Pancreas (tissue), 10 donors: ENCODE measurements at regions not wholly inside any gene's neighbourhood (a gene's known extent, or its start where the extent isn't known, plus 50 kb on each side); places are given as distances from the start of the nearest gene placed in this dataset.

Experiments
- ATAC-seq, 4 donors: fragments of 200-7000 bp; cut with Tn5 transposase; one replicate each; pipeline versions ENCODE4 v1.8.0 to v1.9.1; 2020; ENCODE audit warnings: mild to moderate bottlenecking in 4 of 4, moderate library complexity in 4 of 4
- DNase-seq, 6 donors: peaks; one replicate each; pipeline ENCODE4 v3.0.0-alpha.2; 2020
- FAIRE-seq: peaks from 2 replicates; lab custom pipeline; 2012; peaks lifted over from hg19 to GRCh38; lab: Jason Lieb, UNC
- H3K27ac ChIP-seq, 4 donors: fragments of 200-600 bp; sonication (generic); 1 replicate in 3 of 4; 2 replicates in 1 of 4; pipeline versions ENCODE4 v1.5.0 to v1.8.0; 2020
- H3K27me3 ChIP-seq, 4 donors: fragments of 200-600 bp; one replicate each; pipeline ENCODE4 v1.8.0; 2021
- H3K36me3 ChIP-seq, 3 donors: fragments of 200-600 bp; sonication (generic) in 1 of 3; one replicate each; pipeline versions ENCODE4 v1.5.0 to v1.8.0; 2020 to 2021
- H3K4me1 ChIP-seq, 3 donors: fragments of 200-600 bp; one replicate each; pipeline ENCODE4 v1.8.0; 2021
- H3K4me3 ChIP-seq, 4 donors: fragments of 200-600 bp; sonication (generic) in 2 of 4; one replicate each; pipeline versions ENCODE4 v1.5.0 to v1.8.0; 2020 to 2021
- H3K9me3 ChIP-seq, 4 donors: fragments of 200-600 bp; one replicate each; pipeline ENCODE4 v1.8.0; 2021
- CTCF ChIP-seq, 4 donors: fragments of 200-600 bp; sonication (generic) in 3 of 4; IDR thresholded peaks; one replicate each; pipeline versions ENCODE4 v1.5.0 to v1.8.0; 2021; ENCODE audit warnings: antibody characterized with exemption in 4 of 4
- WGBS, 2 donors: extraction: QIAGEN DNeasy Blood & Tissue Kit; methylation state at CpG; one replicate each; pipeline ENCODE4 v1.1.7; 2013; 5-methylcytosine and 5-hydroxymethylcytosine counted together
- intact Hi-C, 3 donors: fragments of 100-400 bp; cut with DNase I; formaldehyde crosslinking; loops; one replicate each; pipeline versions ENCODE4 v1.11.1 to v1.14.2; 2022
- donor health status: healthy with polysubstance abuse.
- donor health status: DM: no; HTN: no; CAD: no; lungs with moderate emphysema.
- donor health status: DM: no; HTN: no; CAD: no.
- donor health status: control.
- donor health status: control.
- donor health status: Bipolar disorder and iron deficiency.
- donor health status: DM: yes; HTN: yes; CAD: no.
- donor health status: DM: no; HTN: no; CAD: no.
- donor health status: DM: no; HTN: no; CAD: no.
- donor health status: DM: yes; HTN: yes; CAD: no.

GRCh38 chr1:87466621-87467020, 137.9 kb downstream of the LMO4 start:
- Histone ChIP-seq H3K36me3 (no peaks in the 10 kb centered on the region), H3K4me1 (no peaks in the 10 kb centered on the region), H3K9me3 (no peaks in the 10 kb centered on the region), H3K27me3 (no peaks in the 10 kb centered on the region), H3K27ac (no peak overlapping the region), H3K4me3 (no peak overlapping the region)
- no peak for TF ChIP-seq CTCF (IDR thresholded peaks at IDR 0.05)
- DNase-seq = no peak
- intact Hi-C loops = no loop called here
- no peak for FAIRE-seq
- no peak for ATAC-seq
- WGBS, 2 donors = 76 to 78% methylated on average over 7 of the region's 7 CpGs

DNA sequence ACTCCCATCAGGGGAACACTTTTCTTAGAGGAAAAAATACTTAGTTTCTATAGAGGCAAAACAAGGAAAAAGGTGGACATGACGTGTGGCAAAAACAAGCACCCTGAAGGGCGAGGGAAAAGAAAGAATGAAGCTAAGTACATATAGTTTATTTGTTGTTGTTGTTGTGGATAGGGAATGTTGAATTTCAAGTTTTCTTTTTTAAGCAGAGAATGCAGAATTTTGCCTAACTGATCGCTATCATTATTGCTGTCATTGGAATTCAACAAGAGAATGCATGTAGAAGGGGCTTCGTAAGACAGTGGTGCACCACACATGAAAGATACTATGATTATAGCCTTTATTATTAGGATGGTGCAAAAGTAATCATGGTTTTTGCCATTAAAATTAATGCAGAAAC, 144.0 kb downstream of the LMO4 start:
- no peak overlapping the region for H3K4me3 ChIP-seq
- DNase-seq = no peak
- H3K27ac ChIP-seq = no peak overlapping the region
- no peak for FAIRE-seq
- WGBS, 2 donors = 74 to 84% methylated on average over 4 of the region's 4 CpGs
- H3K27me3 ChIP-seq = no peaks in the 10 kb centered on the region
- H3K9me3 ChIP-seq = no peaks in the 10 kb centered on the region
- intact Hi-C loops = no loop called here
- no peak for ATAC-seq
- no peak for TF ChIP-seq CTCF (IDR thresholded peaks at IDR 0.05)
- H3K36me3 ChIP-seq = no peaks in the 10 kb centered on the region
- H3K4me1 ChIP-seq = no peaks in the 10 kb centered on the region

- no peaks in the 10 kb centered on the region for H3K36me3 ChIP-seq
- no peak for TF ChIP-seq CTCF (IDR thresholded peaks at IDR 0.05)
- intact Hi-C loops = no loop called here
- H3K4me3 ChIP-seq = no peak overlapping the region
- 73 to 74% methylated on average over 2 of the region's 2 CpGs for WGBS, 2 donors
- DNase-seq = no peak
- ATAC-seq = no peak
- no peak overlapping the region for H3K27ac ChIP-seq
- H3K9me3 ChIP-seq = no peaks in the 10 kb centered on the region
- no peak for FAIRE-seq
- no peaks in the 10 kb centered on the region for H3K27me3 ChIP-seq
- H3K4me1 ChIP-seq = no peaks in the 10 kb centered on the region
These were observed 144.6 kb downstream of the LMO4 start for GRCh38 chr1:87473203-87473661.

- no peak for TF ChIP-seq CTCF (IDR thresholded peaks at IDR 0.05)
- 46 to 51% methylated on average over 5 of the region's 5 CpGs for WGBS, 2 donors
- intact Hi-C loops = no loop called here
These were observed 145.4 kb downstream of the LMO4 start for GRCh38 chr1:87474098-87474497.

GRCh38 chr1:87478231-87478630, 149.6 kb downstream of the LMO4 start:
- Histone ChIP-seq H3K4me3 (no peak overlapping the region), H3K27ac (no peak overlapping the region), H3K27me3 (no peaks in the 10 kb centered on the region), H3K4me1 (no peaks in the 10 kb centered on the region), H3K36me3 (no peaks in the 10 kb centered on the region), H3K9me3 (no peaks in the 10 kb centered on the region)
- no peak for DNase-seq
- FAIRE-seq = no peak
- peak in 1 of 4 donors; percentile 19 for ATAC-seq
- intact Hi-C loops = no loop called here
- WGBS, 2 donors = 65 to 80% methylated on average over 3 of the region's 3 CpGs
- no peak for TF ChIP-seq CTCF (IDR thresholded peaks at IDR 0.05)

More at GRCh38 chr1:87474098-87474497, 145.4 kb downstream of the LMO4 start:
- Histone ChIP-seq H3K4me1 (no peaks in the 10 kb centered on the region), H3K27ac (no peak overlapping the region), H3K27me3 (no peaks in the 10 kb centered on the region), H3K9me3 (no peaks in the 10 kb centered on the region), H3K36me3 (no peaks in the 10 kb centered on the region), H3K4me3 (no peak overlapping the region)
- DNase-seq (no peak), ATAC-seq (no peak), FAIRE-seq (no peak)
